ENCODE measurements at regions not wholly inside any gene's neighbourhood (a gene's known extent, or its start where the extent isn't known, plus 50 kb on each side); places are given as distances from the start of the nearest gene placed in this dataset.

DNA sequence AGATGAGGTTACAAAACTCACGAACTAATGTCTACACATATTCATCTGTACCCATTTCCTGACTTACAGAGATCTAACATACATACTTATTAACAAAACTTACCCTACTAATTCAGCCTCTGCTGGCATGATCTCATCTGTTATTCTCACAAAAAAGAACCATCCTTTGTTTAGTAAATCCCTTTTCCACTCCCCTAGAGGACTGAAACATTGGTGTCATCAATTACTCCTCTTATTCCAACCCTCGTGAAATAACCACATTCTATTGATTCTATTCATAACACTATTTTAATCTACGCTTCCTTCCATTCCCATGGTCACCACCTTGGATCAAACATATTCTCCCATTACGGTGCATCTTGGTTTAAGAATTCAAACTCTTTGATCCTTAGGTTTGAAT is 505.9 kb downstream of the SI start:
- intact Hi-C loops (cut with micrococcal nuclease) (no loop called here), dilution Hi-C loops (cut with MboI; ENCODE audit: extremely low pct_ligation_motif_present, low sequenced_read_pairs) (no loop called here)
- Histone ChIP-seq H3K36me3 (ENCODE audit: control insufficient read depth in 2 of 2, extremely low read depth in 1 of 2, insufficient read depth in 2 of 2, low read length in 2 of 2) (no peaks in the 10 kb centered on the region), H3K27ac (ENCODE audit: insufficient read depth, low read depth, low read length) (no peak overlapping the region), H3K79me2 (ENCODE audit: control insufficient read depth, insufficient read depth, low read length) (no peaks in the 10 kb centered on the region), H3K9ac (replicated peaks; ENCODE audit: extremely low read depth, insufficient read depth, low read length) (no peak overlapping the region), H3K4me3 (replicated peaks in 1 of 3; ENCODE audit: insufficient read depth in 1 of 3, low read depth in 1 of 3, low read length in 3 of 3) (no peak overlapping the region), H2AFZ (ENCODE audit: low read depth, low read length) (no peak overlapping the region), H3K4me2 (ENCODE audit: insufficient read depth, low read length) (no peak overlapping the region), H3K9me3 (replicated peaks; ENCODE audit: control insufficient read depth, insufficient read depth, low read length) (no peaks in the 10 kb centered on the region), H3K4me1 (ENCODE audit: control insufficient read depth, extremely low read depth, insufficient read depth, low read length) (no peaks in the 10 kb centered on the region), H4K20me1 (replicated peaks; ENCODE audit: control insufficient read depth, extremely low read depth, insufficient read depth, low read length) (no peaks in the 10 kb centered on the region), H3K9me1 (replicated peaks; ENCODE audit: control insufficient read depth, extremely low read depth, insufficient read depth, low read length) (no peaks in the 10 kb centered on the region), H3K27me3 (ENCODE audit: control insufficient read depth in 2 of 2, insufficient read depth in 2 of 2, low read length in 2 of 2) (no peaks in the 10 kb centered on the region)
- BruUV-seq (replicated peaks) = no TSS peak
- no peak for TF ChIP-seq POLR2AphosphoS5 (IDR thresholded peaks at IDR 0.05; ENCODE audit: insufficient read depth, low read depth, low read length)
- TF ChIP-seq JUN (IDR thresholded peaks at IDR 0.05; ENCODE audit: borderline replicate concordance, insufficient read depth, insufficient read length, low read depth) = no peak
- TF ChIP-seq POLR2A (IDR thresholded peaks at IDR 0.05; ENCODE audit: low read depth, low read length) = no peak
- TF ChIP-seq EZH2 (IDR thresholded peaks at IDR 0.05; ENCODE audit: borderline replicate concordance, low read depth, low read length, severe bottlenecking) = no peak
- TF ChIP-seq, protein P1, sequence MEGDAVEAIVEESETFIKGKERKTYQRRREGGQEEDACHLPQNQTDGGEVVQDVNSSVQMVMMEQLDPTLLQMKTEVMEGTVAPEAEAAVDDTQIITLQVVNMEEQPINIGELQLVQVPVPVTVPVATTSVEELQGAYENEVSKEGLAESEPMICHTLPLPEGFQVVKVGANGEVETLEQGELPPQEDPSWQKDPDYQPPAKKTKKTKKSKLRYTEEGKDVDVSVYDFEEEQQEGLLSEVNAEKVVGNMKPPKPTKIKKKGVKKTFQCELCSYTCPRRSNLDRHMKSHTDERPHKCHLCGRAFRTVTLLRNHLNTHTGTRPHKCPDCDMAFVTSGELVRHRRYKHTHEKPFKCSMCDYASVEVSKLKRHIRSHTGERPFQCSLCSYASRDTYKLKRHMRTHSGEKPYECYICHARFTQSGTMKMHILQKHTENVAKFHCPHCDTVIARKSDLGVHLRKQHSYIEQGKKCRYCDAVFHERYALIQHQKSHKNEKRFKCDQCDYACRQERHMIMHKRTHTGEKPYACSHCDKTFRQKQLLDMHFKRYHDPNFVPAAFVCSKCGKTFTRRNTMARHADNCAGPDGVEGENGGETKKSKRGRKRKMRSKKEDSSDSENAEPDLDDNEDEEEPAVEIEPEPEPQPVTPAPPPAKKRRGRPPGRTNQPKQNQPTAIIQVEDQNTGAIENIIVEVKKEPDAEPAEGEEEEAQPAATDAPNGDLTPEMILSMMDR (IDR thresholded peaks at IDR 0.05; ENCODE audit: extremely low read depth in 1 of 2, insufficient read depth in 1 of 2, low read depth in 1 of 2, low read length in 2 of 2) = no peak
- TF ChIP-seq FOS (IDR thresholded peaks at IDR 0.05; ENCODE audit: borderline replicate concordance, insufficient read depth, low read length) = no peak
- TF ChIP-seq MYC (IDR thresholded peaks at IDR 0.05; ENCODE audit: low read depth, low read length) = no peak
- TF ChIP-seq, protein P2, sequence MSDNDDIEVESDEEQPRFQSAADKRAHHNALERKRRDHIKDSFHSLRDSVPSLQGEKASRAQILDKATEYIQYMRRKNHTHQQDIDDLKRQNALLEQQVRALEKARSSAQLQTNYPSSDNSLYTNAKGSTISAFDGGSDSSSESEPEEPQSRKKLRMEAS (IDR thresholded peaks at IDR 0.05; ENCODE audit: insufficient read depth, insufficient read length) = no peak
- TF ChIP-seq GATA2 (IDR thresholded peaks at IDR 0.05; ENCODE audit: insufficient read depth, insufficient read length, low read depth, low read length) = no peak
- no peak for FAIRE-seq
- no peak for DNase-seq (ENCODE audit: low read depth, low spot score)
- ChIA-PET POLR2A (no interaction called here), CTCF (no interaction called here)

Measured in endothelial cell of umbilical vein (primary cell).